GM23248 (cell line): ENCODE measurements at regions not wholly inside any gene's neighbourhood (a gene's known extent, or its start where the extent isn't known, plus 50 kb on each side); places are given as distances from the start of the nearest gene placed in this dataset.

ENCODE experiments used
- EZH2 ChIP-seq: fragments of 200-600 bp; sonication (generic); IDR thresholded peaks from 2 replicates; pipeline ENCODE4 v1.6.1; 2018; ENCODE audit warnings: antibody characterized with exemption, mild to moderate bottlenecking; ENCODE audit not compliant: insufficient read depth, poor library complexity, severe bottlenecking
- EZH2phosphoT487 ChIP-seq: fragments of 200-600 bp; sonication (generic); IDR thresholded peaks from 2 replicates; pipeline ENCODE4 v1.6.1; 2018; ENCODE audit warnings: antibody characterized with exemption, moderate library complexity, mild to moderate bottlenecking, low read depth; ENCODE audit not compliant: insufficient read depth

- TF ChIP-seq EZH2 (no peak), EZH2phosphoT487 (no peak)
Observed at GRCh38 chr6:148217051-148217450, 125.6 kb upstream of the SASH1 start.
